Transverse colon (tissue), 4 donors: ENCODE measurements at regions not wholly inside any gene's neighbourhood (a gene's known extent, or its start where the extent isn't known, plus 50 kb on each side); places are given as distances from the start of the nearest gene placed in this dataset.

Experiments
- DNase-seq: peaks from one replicate; pipeline ENCODE4 v3.0.0-alpha.2; 2019
- H3K27ac ChIP-seq, 4 donors: fragments of 200-600 bp; sonication (generic); 2 replicates each; pipeline ENCODE4 v1.5.1; 2016 to 2018; ENCODE audit warnings: inconsistent platforms in 4 of 4
- H3K27me3 ChIP-seq: fragments of 200-600 bp; sonication (generic); 2 replicates; pipeline ENCODE4 v1.5.1; 2017; ENCODE audit warnings: inconsistent platforms
- H3K36me3 ChIP-seq, 4 donors: fragments of 200-600 bp; sonication (generic); 2 replicates each; pipeline ENCODE4 v1.5.1; 2017 to 2019; ENCODE audit warnings: inconsistent platforms in 4 of 4
- H3K4me1 ChIP-seq, 4 donors: fragments of 200-600 bp; sonication (generic); 2 replicates each; pipeline ENCODE4 v1.5.1; 2017 to 2020; ENCODE audit warnings: inconsistent platforms in 4 of 4
- H3K4me3 ChIP-seq, 4 donors: fragments of 200-600 bp; sonication (generic); 1 replicate in 1 of 4; 2 replicates in 3 of 4; pipeline versions ENCODE4 v1.5.1 to v1.6.1; 2017 to 2019; ENCODE audit warnings: inconsistent platforms in 4 of 4
- H3K9me3 ChIP-seq, 2 donors: fragments of 200-600 bp; sonication (generic); 2 replicates each; pipeline ENCODE4 v1.5.1; 2017 to 2019; ENCODE audit warnings: inconsistent platforms in 2 of 2
- CTCF ChIP-seq, 5 experiments: fragments of 200-600 bp in 3 of 5; fragments of 450-650 bp in 2 of 5; sonication (generic) in 3 of 5; IDR thresholded peaks; 1 replicate in 2 of 5; 2 replicates in 3 of 5; pipeline ENCODE4 v1.5.1; 2016 to 2017; ENCODE audit warnings: antibody characterized with exemption in 5 of 5, inconsistent platforms in 3 of 5, mild to moderate bottlenecking in 2 of 5, moderate library complexity in 1 of 5
- EP300 ChIP-seq: sonication (generic); formaldehyde crosslinking; IDR thresholded peaks from one replicate; pipeline ENCODE4 v1.6.1; 2017; ENCODE audit warnings: antibody characterized with exemption, low read depth
- POLR2A ChIP-seq: fragments of 450-650 bp; IDR thresholded peaks from one replicate; pipeline ENCODE4 v1.6.1; 2016; ENCODE audit warnings: antibody characterized with exemption, mild to moderate bottlenecking, moderate library complexity
- POLR2AphosphoS5 ChIP-seq, 3 donors: sonication (generic); formaldehyde crosslinking; IDR thresholded peaks; one replicate each; pipeline ENCODE4 v1.6.1; 2016; ENCODE audit warnings: antibody characterized with exemption in 3 of 3
- WGBS, 2 donors: methylation state at CpG; one replicate each; pipeline ENCODE4 v1.1.5; 2018; ENCODE audit warnings: low coverage in 1 of 2; 5-methylcytosine and 5-hydroxymethylcytosine counted together
- in situ Hi-C, 4 donors: fragments of 200-750 bp; cut with MboI; loops; one replicate each; pipeline versions ENCODE4 v1.15.0 to v1.15.1; 2017; ENCODE audit warnings: low sequenced_read_pairs in 3 of 4, low pct_ligation_motif_present in 1 of 4, low pct_unique_long_range_greater_than_20kb in 1 of 4
- intact Hi-C: fragments of 100-400 bp; cut with DNase I; formaldehyde crosslinking; loops from one replicate; pipeline ENCODE4 v1.15.1; 2023; ENCODE audit warnings: low total_unique reads

DNA sequence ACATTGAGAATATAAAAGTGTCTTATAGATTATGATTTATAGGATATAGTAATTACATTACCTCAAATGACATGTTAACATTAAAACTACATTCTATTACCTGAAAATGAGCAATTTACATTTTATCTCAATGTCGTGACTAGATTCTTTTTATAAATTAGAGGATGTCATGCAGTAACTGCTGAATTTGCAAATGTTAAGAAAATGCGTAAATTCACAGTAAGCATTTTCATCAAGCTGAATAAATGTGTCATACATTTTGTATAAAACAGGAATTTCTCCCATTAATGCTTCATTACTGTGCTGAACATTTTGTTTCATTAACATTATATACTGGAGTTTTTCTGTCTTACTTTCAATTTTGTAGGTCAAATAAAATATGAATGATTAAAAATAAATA is 1460.7 kb upstream of the B3GALT2 start:
- intact Hi-C loops (no loop called here), in situ Hi-C loops (no loop called here)
- H3K36me3 ChIP-seq, result no peaks in the 10 kb centered on the region
- no peaks in the 10 kb centered on the region for H3K4me1 ChIP-seq
- H3K4me3 ChIP-seq, result no peak overlapping the region
- no peak overlapping the region for H3K27ac ChIP-seq
- no peak for DNase-seq
- 73 to 76% methylated on average over 2 of the region's 2 CpGs for WGBS, 2 donors
- no peaks in the 10 kb centered on the region for H3K27me3 ChIP-seq
- H3K9me3 ChIP-seq, result no peaks in the 10 kb centered on the region
- TF ChIP-seq POLR2AphosphoS5 (IDR thresholded peaks at IDR 0.05) (no peak), CTCF (IDR thresholded peaks at IDR 0.05) (no peak), EP300 (no peak), POLR2A (no peak)

GRCh38 chr1:194644528-194644927 is 1458.1 kb upstream of the B3GALT2 start:
- Histone ChIP-seq H3K36me3 (no peaks in the 10 kb centered on the region), H3K9me3 (no peaks in the 10 kb centered on the region), H3K27ac (no peak overlapping the region), H3K27me3 (no peaks in the 10 kb centered on the region), H3K4me3 (no peak overlapping the region), H3K4me1 (no peaks in the 10 kb centered on the region)
- in situ Hi-C loops (no loop called here), intact Hi-C loops (no loop called here)
- DNase-seq, result no peak
- TF ChIP-seq EP300, result no peak
- TF ChIP-seq CTCF (IDR thresholded peaks at IDR 0.05), result no peak
- no peak for TF ChIP-seq POLR2A
- TF ChIP-seq POLR2AphosphoS5 (IDR thresholded peaks at IDR 0.05), result no peak
- 41 to 67% methylated on average over 1 of the region's 1 CpG for WGBS, 2 donors

DNA sequence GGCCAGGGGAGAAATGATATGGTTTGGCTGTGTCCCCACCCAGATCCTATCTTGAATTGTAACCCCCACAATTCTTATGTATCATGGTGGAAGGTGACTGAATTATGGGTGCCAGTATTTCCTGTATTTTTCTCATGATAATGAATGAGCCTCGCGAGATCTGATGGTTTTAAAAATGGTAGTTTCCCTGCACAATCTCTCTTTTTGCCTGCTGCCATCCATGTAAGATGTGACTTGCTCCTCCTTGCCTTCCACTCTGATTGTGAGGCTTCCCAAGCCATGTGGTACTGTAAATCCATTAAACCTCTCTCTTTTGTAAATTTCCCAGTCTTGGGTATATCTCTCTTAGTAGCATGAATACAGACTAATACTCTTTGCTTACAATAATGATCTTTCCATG is 1453.9 kb upstream of the B3GALT2 start:
- Histone ChIP-seq H3K27ac (no peak overlapping the region), H3K27me3 (no peaks in the 10 kb centered on the region), H3K4me3 (no peak overlapping the region), H3K9me3 (no peaks in the 10 kb centered on the region), H3K4me1 (no peaks in the 10 kb centered on the region), H3K36me3 (no peaks in the 10 kb centered on the region)
- in situ Hi-C loops (no loop called here), intact Hi-C loops (no loop called here)
- TF ChIP-seq POLR2AphosphoS5 (IDR thresholded peaks at IDR 0.05), result no peak
- no peak for TF ChIP-seq POLR2A
- TF ChIP-seq EP300, result no peak
- TF ChIP-seq CTCF (IDR thresholded peaks at IDR 0.05), result no peak
- WGBS, 2 donors, result 89 to 98% methylated on average over 2 of the region's 2 CpGs
- DNase-seq, result no peak

GRCh38 chr1:194629011-194629410 is 1442.6 kb upstream of the B3GALT2 start:
- in situ Hi-C loops (no loop called here), intact Hi-C loops (no loop called here)
- no peak for TF ChIP-seq POLR2AphosphoS5 (IDR thresholded peaks at IDR 0.05)
- no peak for TF ChIP-seq CTCF (IDR thresholded peaks at IDR 0.05)
- no peak for TF ChIP-seq POLR2A
- TF ChIP-seq EP300, result no peak
- H3K4me3 ChIP-seq, result no peak overlapping the region
- peaks cover 0 to 3% of the 10 kb centered on the region in 2 donors for H3K9me3 ChIP-seq
- WGBS, 2 donors, result 68 to 71% methylated on average over 2 of the region's 2 CpGs
- no peak overlapping the region for H3K27ac ChIP-seq
- H3K27me3 ChIP-seq, result no peaks in the 10 kb centered on the region
- no peak for DNase-seq
- no peaks in the 10 kb centered on the region for H3K36me3 ChIP-seq
- H3K4me1 ChIP-seq, result no peaks in the 10 kb centered on the region
